Upper lobe of left lung (tissue), 6 donors: ENCODE measurements at regions not wholly inside any gene's neighbourhood (a gene's known extent, or its start where the extent isn't known, plus 50 kb on each side); places are given as distances from the start of the nearest gene placed in this dataset.

ENCODE experiments used
- ATAC-seq, 2 donors: fragments of 200-7000 bp; cut with Tn5 transposase; one replicate each; pipeline ENCODE4 v1.9.1; 2022; ENCODE audit warnings: mild to moderate bottlenecking in 2 of 2, moderate library complexity in 2 of 2; ENCODE audit not compliant: low FRiP score in 2 of 2
- DNase-seq, 2 donors: peaks; one replicate each; pipeline ENCODE4 v3.0.0-alpha.2; 2019 to 2020
- H3K27ac ChIP-seq, 4 donors: fragments of 200-600 bp; sonication (generic); one replicate each; pipeline ENCODE4 v1.5.1; 2016 to 2019
- H3K27me3 ChIP-seq, 4 donors: fragments of 200-600 bp; sonication (generic); one replicate each; pipeline ENCODE4 v1.5.1; 2017 to 2019
- H3K36me3 ChIP-seq, 4 donors: fragments of 200-600 bp; sonication (generic); one replicate each; pipeline ENCODE4 v1.5.1; 2016 to 2019
- H3K4me1 ChIP-seq, 4 donors: fragments of 200-600 bp; sonication (generic); one replicate each; pipeline ENCODE4 v1.5.1; 2018 to 2019
- H3K4me3 ChIP-seq, 4 donors: fragments of 200-600 bp; sonication (generic); one replicate each; pipeline ENCODE4 v1.5.1; 2017 to 2019; ENCODE audit warnings: mild to moderate bottlenecking in 2 of 4, moderate library complexity in 1 of 4
- H3K9me3 ChIP-seq, 4 donors: fragments of 200-600 bp; sonication (generic); one replicate each; pipeline ENCODE4 v1.5.1; 2018 to 2019
- CTCF ChIP-seq, 6 experiments: fragments of 450-650 bp in 4 of 6; fragments of 200-600 bp in 2 of 6; sonication (generic) in 2 of 6; IDR thresholded peaks; one replicate each; pipeline ENCODE4 v1.5.1; 2016 to 2019; ENCODE audit warnings: antibody characterized with exemption in 6 of 6
- EP300 ChIP-seq, 4 donors: sonication (generic); formaldehyde crosslinking; IDR thresholded peaks; one replicate each; pipeline ENCODE4 v1.5.1; 2017; ENCODE audit warnings: antibody characterized with exemption in 4 of 4, control low read depth in 2 of 4
- POLR2A ChIP-seq, 4 donors: fragments of 450-650 bp; IDR thresholded peaks; one replicate each; pipeline ENCODE4 v1.5.1; 2016 to 2017; ENCODE audit warnings: antibody characterized with exemption in 4 of 4, mild to moderate bottlenecking in 2 of 4
- POLR2AphosphoS5 ChIP-seq, 2 donors: sonication (generic); formaldehyde crosslinking; IDR thresholded peaks; one replicate each; pipeline ENCODE4 v1.5.1; 2017; ENCODE audit warnings: antibody characterized with exemption in 2 of 2
- WGBS, 2 donors: methylation state at CpG; one replicate each; pipeline ENCODE4 v1.1.5; 2017 to 2018; 5-methylcytosine and 5-hydroxymethylcytosine counted together
- donor health status: DM: no; HTN: no; CAD: no; lungs with moderate emphysema.
- donor health status: DM: no; HTN: yes; CAD: no; lungs with severe emphysema.

GRCh38 chr13:78102121-78102677, 183.6 kb upstream of the EDNRB start:
- 72 to 73% methylated on average over 4 of the region's 4 CpGs for WGBS, 2 donors
- H3K4me1 ChIP-seq: no peaks in the 10 kb centered on the region
- H3K9me3 ChIP-seq: no peaks in the 10 kb centered on the region
- H3K27me3 ChIP-seq: no peaks in the 10 kb centered on the region
- no peak overlapping the region for H3K27ac ChIP-seq
- ATAC-seq: peak; percentile 55 to 79
- H3K4me3 ChIP-seq: no peak overlapping the region
- TF ChIP-seq POLR2AphosphoS5 (IDR thresholded peaks at IDR 0.05) (peak; percentile 23 to 35), EP300 (IDR thresholded peaks at IDR 0.05) (no peak)
- H3K36me3 ChIP-seq: no peaks in the 10 kb centered on the region
- DNase-seq: peak in 1 of 2 donors; percentile 28

- ATAC-seq: no peak
- no peaks in the 10 kb centered on the region for H3K27me3 ChIP-seq
- no peaks in the 10 kb centered on the region for H3K9me3 ChIP-seq
- no peak for DNase-seq
- no peaks in the 10 kb centered on the region for H3K4me1 ChIP-seq
- no peak for TF ChIP-seq CTCF (IDR thresholded peaks at IDR 0.05)
- TF ChIP-seq POLR2AphosphoS5 (IDR thresholded peaks at IDR 0.05): no peak
- no peak for TF ChIP-seq EP300 (IDR thresholded peaks at IDR 0.05)
- TF ChIP-seq POLR2A (IDR thresholded peaks at IDR 0.05): no peak
- no peaks in the 10 kb centered on the region for H3K36me3 ChIP-seq
- 87 to 94% methylated on average over 4 of the region's 4 CpGs for WGBS, 2 donors
- no peak overlapping the region for H3K27ac ChIP-seq
- H3K4me3 ChIP-seq: no peak overlapping the region
These were observed 181.9 kb upstream of the EDNRB start for GRCh38 chr13:78100486-78100885.

- TF ChIP-seq POLR2A (IDR thresholded peaks at IDR 0.05) (no peak), EP300 (IDR thresholded peaks at IDR 0.05) (no peak), POLR2AphosphoS5 (IDR thresholded peaks at IDR 0.05) (no peak), CTCF (IDR thresholded peaks at IDR 0.05) (no peak)
- Histone ChIP-seq H3K36me3 (no peaks in the 10 kb centered on the region), H3K9me3 (no peaks in the 10 kb centered on the region), H3K4me1 (no peaks in the 10 kb centered on the region), H3K4me3 (no peak overlapping the region), H3K27ac (no peak overlapping the region), H3K27me3 (no peaks in the 10 kb centered on the region)
- ATAC-seq: no peak
- DNase-seq: no peak
- WGBS, 2 donors: 46 to 47% methylated on average over 3 of the region's 3 CpGs
These were observed 179.6 kb upstream of the EDNRB start for GRCh38 chr13:78098249-78098648.

GRCh38 chr13:78096221-78096620, 177.6 kb upstream of the EDNRB start:
- Histone ChIP-seq H3K27me3 (no peaks in the 10 kb centered on the region), H3K9me3 (no peaks in the 10 kb centered on the region), H3K4me1 (no peaks in the 10 kb centered on the region), H3K27ac (no peak overlapping the region), H3K4me3 (no peak overlapping the region), H3K36me3 (no peaks in the 10 kb centered on the region)
- no peak for TF ChIP-seq POLR2A (IDR thresholded peaks at IDR 0.05)
- TF ChIP-seq POLR2AphosphoS5 (IDR thresholded peaks at IDR 0.05): no peak
- no peak for TF ChIP-seq CTCF (IDR thresholded peaks at IDR 0.05)
- no peak for TF ChIP-seq EP300 (IDR thresholded peaks at IDR 0.05)
- WGBS, 2 donors: 94 to 96% methylated on average over 1 of the region's 1 CpG
- DNase-seq (no peak), ATAC-seq (no peak)

- DNase-seq: no peak
- Histone ChIP-seq H3K27me3 (no peaks in the 10 kb centered on the region), H3K9me3 (no peaks in the 10 kb centered on the region), H3K36me3 (no peaks in the 10 kb centered on the region), H3K4me3 (no peak overlapping the region), H3K4me1 (no peaks in the 10 kb centered on the region), H3K27ac (no peak overlapping the region)
- no peak for ATAC-seq
- TF ChIP-seq POLR2A (IDR thresholded peaks at IDR 0.05) (no peak), POLR2AphosphoS5 (IDR thresholded peaks at IDR 0.05) (no peak), EP300 (IDR thresholded peaks at IDR 0.05) (no peak), CTCF (IDR thresholded peaks at IDR 0.05) (no peak)
- 78 to 86% methylated on average over 4 of the region's 4 CpGs for WGBS, 2 donors
These were observed 169.5 kb upstream of the EDNRB start for GRCh38 chr13:78087966-78088678.
